ENCODE measurements at regions not wholly inside any gene's neighbourhood (a gene's known extent, or its start where the extent isn't known, plus 50 kb on each side); places are given as distances from the start of the nearest gene placed in this dataset.

- Histone ChIP-seq H3K36me3 (ENCODE audit: control insufficient read depth in 4 of 4, insufficient read depth in 3 of 4, low read depth in 1 of 4, low read length in 3 of 4) (no peaks in the 10 kb centered on the region), H3K9me3 (ENCODE audit: control insufficient read depth in 4 of 4, low read length in 3 of 4) (no peaks in the 10 kb centered on the region), H3K27ac (ENCODE audit: low read depth in 1 of 2, low read length in 2 of 2) (no peak overlapping the region), H3K4me3 (ENCODE audit: low read depth in 1 of 3, low read length in 3 of 3) (no peak overlapping the region), H3K9ac (ENCODE audit: low read depth in 1 of 2, low read length in 2 of 2) (no peak overlapping the region), H3K27me3 (ENCODE audit: control insufficient read depth in 4 of 4, insufficient read depth in 4 of 4, low read length in 3 of 4) (peaks cover 0 to 1% (median 0%) of the 10 kb centered on the region in 4 donors), H3K4me1 (ENCODE audit: control insufficient read depth in 4 of 4, insufficient read depth in 4 of 4, low read length in 3 of 4) (no peaks in the 10 kb centered on the region)
- WGBS, result 89% methylated on average over 3 of the region's 3 CpGs
- no peak for DNase-seq (ENCODE audit: low spot score)
- no peak for TF ChIP-seq ATF3 (IDR thresholded peaks at IDR 0.05)
- no peak for TF ChIP-seq ZBTB33 (IDR thresholded peaks at IDR 0.05)
- no peak for TF ChIP-seq RXRA (IDR thresholded peaks at IDR 0.05)
- no peak for TF ChIP-seq MAX (IDR thresholded peaks at IDR 0.05)
These were observed 431.7 kb upstream of the MAP3K7 start for GRCh38 chr6:91018586-91018985.

- no peaks in the 10 kb centered on the region for H3K9me3 ChIP-seq (ENCODE audit: control insufficient read depth in 4 of 4, low read length in 3 of 4)
- TF ChIP-seq MAX (IDR thresholded peaks at IDR 0.05) (no peak), HNF4G (IDR thresholded peaks at IDR 0.05) (no peak), FOXA1 (IDR thresholded peaks at IDR 0.05) (no peak), ATF3 (IDR thresholded peaks at IDR 0.05) (no peak), EGR1 (IDR thresholded peaks at IDR 0.05; ENCODE audit: low read depth in 2 of 2) (no peak), REST (IDR thresholded peaks at IDR 0.05) (no peak), RXRA (IDR thresholded peaks at IDR 0.05) (no peak), YY1 (IDR thresholded peaks at IDR 0.05) (no peak), JUND (IDR thresholded peaks at IDR 0.05) (no peak), TAF1 (conservative IDR thresholded peaks at IDR 0.05) (no peak), RAD21 (IDR thresholded peaks at IDR 0.05) (no peak), SP1 (IDR thresholded peaks at IDR 0.05) (no peak), FOXA2 (IDR thresholded peaks at IDR 0.05) (no peak), NR2F2 (IDR thresholded peaks at IDR 0.05) (no peak), ZBTB33 (IDR thresholded peaks at IDR 0.05) (no peak), CTCF (IDR thresholded peaks at IDR 0.05; ENCODE audit: low read depth, low read length, missing input control) (no peak)
These were observed 426.6 kb upstream of the MAP3K7 start for GRCh38 chr6:91013511-91013910.

More at GRCh38 chr6:91013511-91013910, 426.6 kb upstream of the MAP3K7 start:
- Histone ChIP-seq H3K4me3 (ENCODE audit: low read depth in 1 of 3, low read length in 3 of 3) (no peak overlapping the region), H3K4me1 (ENCODE audit: control insufficient read depth in 4 of 4, insufficient read depth in 4 of 4, low read length in 3 of 4) (no peaks in the 10 kb centered on the region), H3K27me3 (ENCODE audit: control insufficient read depth in 4 of 4, insufficient read depth in 4 of 4, low read length in 3 of 4) (peaks cover 0 to 2% (median 0%) of the 10 kb centered on the region in 4 donors), H3K9ac (ENCODE audit: low read depth in 1 of 2, low read length in 2 of 2) (no peak overlapping the region), H3K36me3 (ENCODE audit: control insufficient read depth in 4 of 4, insufficient read depth in 3 of 4, low read depth in 1 of 4, low read length in 3 of 4) (no peaks in the 10 kb centered on the region), H3K27ac (ENCODE audit: low read depth in 1 of 2, low read length in 2 of 2) (no peak overlapping the region)
- DNase-seq (ENCODE audit: low spot score), result no peak

Data from liver (tissue), 8 donors.